ENCODE measurements at regions not wholly inside any gene's neighbourhood (a gene's known extent, or its start where the extent isn't known, plus 50 kb on each side); places are given as distances from the start of the nearest gene placed in this dataset.

DNA sequence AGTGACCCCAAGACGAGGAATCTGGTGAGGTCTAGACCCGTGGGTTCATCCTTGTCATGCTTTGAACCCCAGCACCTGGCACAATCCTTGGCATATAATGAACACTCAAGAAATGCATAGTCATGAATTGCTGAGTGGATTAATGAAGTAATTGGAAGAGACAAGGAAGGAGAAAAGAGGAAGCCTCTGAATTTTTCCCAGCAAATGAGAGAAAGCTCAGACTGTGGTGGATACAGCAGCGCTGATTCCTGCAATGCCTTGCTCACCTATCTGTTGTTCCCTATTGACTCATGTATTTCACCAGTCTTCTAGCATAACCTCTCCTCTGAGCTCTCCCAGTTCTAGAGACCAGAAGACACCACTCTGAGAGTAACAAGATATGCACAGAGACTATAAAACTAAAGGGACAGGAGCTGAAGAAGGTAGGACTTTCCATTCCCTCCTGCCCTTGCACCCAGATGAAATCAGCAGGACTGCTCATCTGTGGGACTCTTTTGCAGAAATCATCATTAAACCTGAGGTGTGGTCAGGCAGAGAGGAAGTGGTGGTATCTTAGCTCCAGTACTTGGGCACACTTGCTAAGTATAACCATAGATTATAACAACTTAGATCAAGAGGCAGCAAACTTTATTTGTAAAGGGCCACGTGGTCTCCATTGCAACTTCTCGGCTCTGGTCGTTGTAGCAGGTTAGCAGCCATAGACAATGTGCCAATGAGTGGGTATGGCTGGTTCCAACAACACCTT lies 102.8 kb downstream of the MAF start:
- DNase-seq: no peak

GRCh38 chr16:79493911-79494310 lies 106.6 kb downstream of the MAF start:
- no peak for DNase-seq

- no peak for DNase-seq
Observed at GRCh38 chr16:79492036-79492435, 108.5 kb downstream of the MAF start.

DNA sequence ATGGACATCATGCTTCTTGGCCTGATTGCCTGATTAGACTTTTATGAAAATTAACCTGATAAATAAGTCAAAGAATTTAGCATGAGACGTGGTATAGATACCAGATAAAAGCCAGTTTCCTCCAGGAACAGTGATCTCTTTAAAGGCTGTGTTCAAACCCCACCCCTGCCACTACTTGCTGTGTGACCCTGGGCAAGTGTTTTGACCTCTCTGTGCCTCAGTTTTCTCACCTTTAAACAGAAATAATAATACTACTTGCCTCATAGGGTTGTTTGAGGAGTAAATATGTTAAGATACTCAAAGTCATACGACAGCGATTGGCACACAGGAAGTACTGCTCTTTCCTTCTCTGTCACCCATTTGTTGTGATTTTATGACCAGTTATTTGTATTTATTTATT lies 115.5 kb downstream of the MAF start:
- no peak for DNase-seq

- DNase-seq: no peak
Observed at GRCh38 chr16:79484237-79484636, 116.3 kb downstream of the MAF start.

- DNase-seq: no peak
Observed at GRCh38 chr16:79483336-79483735, 117.2 kb downstream of the MAF start.

DNA sequence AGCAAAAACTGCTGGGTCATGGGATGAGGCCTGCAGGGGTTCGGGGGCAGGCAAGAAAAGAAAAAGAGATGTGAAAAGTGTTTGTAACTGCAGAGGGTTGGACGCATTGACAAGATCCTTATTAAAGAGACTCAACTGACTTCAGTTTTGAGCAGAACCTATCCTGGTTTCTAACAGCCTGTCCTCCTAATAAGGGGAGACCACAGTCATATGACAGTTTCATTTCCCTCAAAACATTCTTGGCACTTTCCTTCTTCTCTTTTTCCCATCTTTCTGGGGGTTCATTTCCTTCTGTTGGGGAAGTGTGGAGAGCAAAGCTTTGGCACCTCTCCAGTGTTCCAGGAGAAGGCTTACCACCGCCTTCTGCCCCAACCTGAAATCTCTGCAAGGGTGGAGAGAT lies 118.5 kb downstream of the MAF start:
- DNase-seq: no peak

DNA sequence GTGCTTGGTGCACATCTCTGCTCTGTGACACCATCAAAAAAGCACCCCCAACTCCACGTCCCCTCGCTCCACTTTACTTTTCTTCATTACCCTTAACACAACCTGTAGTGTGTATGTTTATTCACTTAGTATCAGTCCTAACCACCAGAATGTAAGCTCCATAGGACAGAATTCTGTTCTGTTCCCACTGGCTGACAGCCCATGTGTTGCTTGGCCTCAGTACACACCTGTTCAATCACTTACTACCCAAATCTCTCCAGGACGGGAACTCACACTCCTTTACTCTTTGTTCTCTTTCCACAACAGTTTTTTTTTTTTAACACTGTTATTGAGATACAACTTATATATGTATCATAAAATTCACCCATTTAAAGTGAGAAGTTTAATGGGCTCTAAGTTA lies 119.6 kb downstream of the MAF start:
- DNase-seq: no peak

DNA sequence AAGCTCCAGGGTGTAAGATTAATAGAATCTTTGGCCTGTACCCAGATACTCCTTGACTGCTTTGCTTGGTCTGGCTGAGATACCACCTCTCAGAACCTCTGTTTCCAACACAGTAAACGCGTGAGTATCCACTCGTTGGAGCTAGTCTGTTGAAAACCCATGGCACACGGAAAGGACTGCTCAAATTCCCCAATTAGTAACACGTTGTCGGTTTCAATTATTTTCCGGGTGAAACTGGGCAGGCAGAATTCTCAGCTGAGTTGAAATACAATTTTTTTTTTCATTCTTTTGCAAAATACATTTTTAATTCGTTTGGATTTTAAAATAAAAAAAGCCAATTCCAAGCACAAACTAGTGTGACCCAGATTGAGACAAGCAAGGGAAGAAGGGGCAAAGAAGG lies 120.5 kb downstream of the MAF start:
- no peak for DNase-seq

DNA sequence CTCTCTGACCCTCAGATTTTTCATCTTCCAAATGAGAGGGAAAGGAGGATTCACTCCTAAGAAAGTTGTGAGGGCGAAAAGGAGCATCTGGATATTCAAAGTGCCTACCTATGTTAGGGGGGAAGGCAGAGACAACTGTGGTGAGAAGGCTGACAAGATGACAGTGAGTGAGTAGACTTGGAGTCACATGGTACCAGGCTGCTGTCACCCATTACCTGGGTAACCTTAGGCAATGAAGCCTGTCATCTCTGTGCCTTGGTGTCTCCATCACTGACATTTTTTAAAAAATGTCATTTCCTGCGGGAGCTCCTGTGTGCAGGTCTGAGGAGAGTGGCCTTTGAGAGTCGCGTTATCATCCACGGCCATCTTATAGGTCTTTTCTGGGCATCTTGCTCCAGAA lies 124.0 kb downstream of the MAF start:
- no peak for DNase-seq

DNA sequence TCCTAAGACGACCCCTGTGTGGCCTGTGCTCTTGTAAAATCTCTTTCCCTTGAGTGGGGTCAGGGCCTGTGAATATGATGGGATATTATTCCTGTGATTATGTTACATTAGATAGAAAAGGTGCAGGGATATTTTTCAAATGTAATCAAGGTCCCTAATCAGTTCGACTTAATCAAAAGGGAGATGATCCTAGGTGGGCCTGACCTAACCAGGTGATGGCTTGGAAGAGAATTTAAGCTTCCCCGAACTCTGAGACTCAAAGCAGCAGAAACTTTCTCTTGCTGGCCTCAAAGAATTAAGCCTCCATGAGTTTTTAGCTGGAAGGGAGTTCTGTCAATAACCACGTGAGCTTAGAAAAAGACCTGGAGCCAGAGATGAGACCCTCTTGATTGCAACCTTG lies 124.7 kb downstream of the MAF start:
- no peak for DNase-seq

- no peak for DNase-seq
Observed at GRCh38 chr16:79473456-79473855, 127.1 kb downstream of the MAF start.

DNA sequence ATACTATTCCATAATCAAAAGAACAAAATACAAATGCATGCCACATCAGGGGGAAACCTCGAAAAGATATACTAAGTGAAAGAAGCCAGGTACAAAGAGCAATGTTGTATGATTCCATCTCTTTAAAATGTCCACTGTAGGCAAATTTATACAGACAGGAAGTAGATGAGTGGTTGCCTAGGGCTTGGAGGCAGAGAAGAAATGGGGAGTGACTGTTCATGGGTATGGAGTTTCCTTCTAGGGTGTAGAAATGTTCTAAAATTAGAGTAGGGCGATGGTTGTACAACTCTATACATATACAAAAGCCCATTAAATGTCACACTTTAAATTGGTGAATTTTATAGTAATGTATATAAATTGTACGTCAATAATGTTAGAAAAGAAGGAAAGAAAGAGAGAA lies 128.1 kb downstream of the MAF start:
- DNase-seq: no peak

- DNase-seq: no peak
Observed at GRCh38 chr16:79469999-79470398, 130.5 kb downstream of the MAF start.

GRCh38 chr16:79468631-79469030 lies 131.9 kb downstream of the MAF start:
- no peak for DNase-seq

DNA sequence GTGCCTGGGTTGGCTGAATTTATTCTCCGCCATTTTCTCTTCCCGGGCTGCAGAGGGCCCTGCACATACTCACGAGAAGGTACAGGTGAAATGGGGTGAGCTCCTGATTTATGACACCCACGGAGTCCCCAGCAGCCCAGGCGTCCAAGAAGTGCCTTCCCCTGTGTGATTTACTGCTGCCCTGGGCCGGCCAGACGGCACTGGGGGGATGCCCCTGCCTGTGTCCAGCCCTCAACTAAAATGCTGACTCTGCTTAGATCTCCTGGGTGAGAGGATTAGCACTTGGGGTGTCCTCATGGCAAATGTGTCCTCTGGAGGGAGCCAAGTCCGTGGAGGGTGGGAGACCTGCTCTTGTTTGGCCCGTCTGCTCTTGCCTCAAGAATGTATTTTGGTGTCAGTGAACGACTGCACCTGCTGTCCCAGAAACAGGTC lies 132.4 kb downstream of the MAF start:
- DNase-seq: no peak

GRCh38 chr16:79466111-79466510 lies 134.4 kb downstream of the MAF start:
- no peak for DNase-seq

DNA sequence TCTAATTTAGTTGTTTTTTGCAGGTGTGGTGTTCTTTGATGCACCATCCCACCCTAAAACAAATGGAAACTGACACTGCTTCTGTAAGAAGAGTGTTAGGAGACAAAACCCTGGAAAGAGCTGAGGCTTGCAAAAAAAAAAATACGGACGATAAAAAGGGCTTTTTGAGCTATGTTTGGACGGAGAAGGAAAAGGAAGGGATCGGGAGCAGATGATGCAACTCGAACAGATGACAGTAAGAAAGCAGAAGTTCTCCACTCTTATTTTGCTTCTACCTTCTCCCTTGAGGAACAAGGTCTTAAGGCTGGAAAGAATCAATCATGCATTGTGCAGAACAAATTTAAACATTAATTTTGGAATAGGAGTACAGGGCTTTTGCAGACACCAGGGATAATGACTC lies 136.7 kb downstream of the MAF start:
- no peak for DNase-seq

- DNase-seq: no peak
Observed at GRCh38 chr16:79456036-79456435, 144.5 kb downstream of the MAF start.

GRCh38 chr16:79452671-79453070 lies 147.9 kb downstream of the MAF start:
- DNase-seq: no peak

DNA sequence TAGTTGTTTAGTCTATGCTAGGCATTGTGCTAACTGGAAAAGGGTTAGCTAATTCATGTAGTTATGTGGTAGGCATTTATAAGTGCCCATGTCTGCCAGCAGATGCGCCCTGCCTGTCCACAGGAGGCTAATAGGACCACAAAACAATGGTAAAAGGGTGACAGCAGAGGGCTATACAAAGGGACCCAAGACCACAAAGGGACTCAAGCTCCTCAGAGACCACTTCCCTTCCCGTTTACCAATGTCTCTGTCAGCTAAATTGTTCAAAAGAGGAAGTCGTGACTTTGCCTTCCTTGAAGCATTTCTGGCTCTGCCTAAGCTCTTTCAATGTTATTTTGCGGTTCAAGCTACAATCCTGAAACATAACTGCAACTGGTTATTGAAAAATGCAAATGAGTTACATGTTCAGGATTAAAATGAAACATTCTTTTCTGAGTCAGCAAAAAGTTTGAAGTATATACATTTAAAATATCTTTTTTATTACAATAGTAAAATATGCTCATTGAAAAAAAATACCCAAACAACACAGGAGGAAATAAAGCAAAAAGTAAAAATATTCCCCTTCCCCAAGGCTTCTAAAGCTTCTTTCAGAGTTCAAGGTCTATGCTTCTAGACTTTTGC lies 149.2 kb downstream of the MAF start:
- no peak for DNase-seq

GRCh38 chr16:79449900-79450299 lies 150.6 kb downstream of the MAF start:
- DNase-seq: no peak

- DNase-seq: no peak
Observed at GRCh38 chr16:79449067-79449769, 151.3 kb downstream of the MAF start.

DNA sequence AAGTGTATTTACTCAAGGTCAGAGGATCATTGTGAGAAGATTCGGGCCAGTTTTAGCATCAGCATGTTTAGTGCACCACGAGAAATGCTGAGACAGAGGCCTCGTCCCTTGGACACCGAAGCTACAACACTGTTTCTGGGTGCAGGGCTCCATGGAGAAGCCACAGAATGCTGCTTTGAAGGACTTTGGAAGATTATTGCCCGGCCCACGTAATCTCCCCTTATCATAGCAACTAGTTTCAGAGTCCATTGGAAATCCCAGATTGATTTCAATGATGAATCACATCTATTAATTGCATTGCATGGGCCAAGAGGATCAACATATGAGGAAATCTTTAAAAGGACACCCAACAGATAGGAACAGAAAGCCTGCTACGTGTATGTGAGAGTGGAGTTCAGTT lies 156.0 kb downstream of the MAF start:
- DNase-seq: no peak

Data from NCI-H226 (cell line).